HEK293 (cell line): ENCODE measurements at regions not wholly inside any gene's neighbourhood (a gene's known extent, or its start where the extent isn't known, plus 50 kb on each side); places are given as distances from the start of the nearest gene placed in this dataset.

Source experiments
- CTCF ChIA-PET: fragments of 350-600 bp; formaldehyde crosslinking; extraction: SDS; loops from one replicate; lab custom pipeline; 2021; ENCODE audit warnings: antibody characterized with exemption; lab: Yijun Ruan, JAX
- POLR2A ChIA-PET: fragments of 300-600 bp; formaldehyde crosslinking; extraction: SDS; loops from one replicate; lab custom pipeline; 2020; ENCODE audit warnings: antibody characterized with exemption, inconsistent platforms; lab: Yijun Ruan, JAX
- H3K27ac ChIP-seq: fragments of 200-500 bp; sonication (Bioruptor generic); 2 replicates; pipeline ENCODE4 v1.5.1; 2014; ENCODE audit warnings: low read depth, low read length, control low read depth, inconsistent platforms; ENCODE audit errors: extremely low read depth
- H3K36me3 ChIP-seq, 2 experiments: fragments of 200-500 bp in 1 of 2; sonication (Bioruptor generic) in 1 of 2; 1 replicate in 1 of 2; 2 replicates in 1 of 2; pipeline ENCODE4 v1.5.1; 2014 to 2017; ENCODE audit warnings: inconsistent platforms in 2 of 2, low read length in 2 of 2; ENCODE audit not compliant: control insufficient read depth in 2 of 2, insufficient read depth in 1 of 2
- H3K4me1 ChIP-seq: fragments of 200-500 bp; sonication (Bioruptor generic); 2 replicates; pipeline ENCODE4 v1.5.1; 2014; ENCODE audit warnings: mild to moderate bottlenecking, low read length, inconsistent platforms; ENCODE audit not compliant: control insufficient read depth, insufficient read depth
- H3K4me3 ChIP-seq: 2 replicates; pipeline ENCODE4 v1.5.1; 2011; ENCODE audit warnings: low read depth, mild to moderate bottlenecking, control low read depth, low read length, moderate library complexity
- H3K9me3 ChIP-seq: fragments of 200-500 bp; sonication (Bioruptor generic); 2 replicates; pipeline ENCODE4 v1.5.1; 2014; ENCODE audit warnings: low read depth, low read length, inconsistent platforms; ENCODE audit not compliant: control insufficient read depth, insufficient read depth
- EGR2 ChIP-seq: fragments of 450-650 bp; formaldehyde crosslinking; IDR thresholded peaks from 2 replicates; pipeline ENCODE4 v1.5.1; 2016; ENCODE audit warnings: low read depth, missing biosample characterization, missing genetic modification characterization
- GLIS2 ChIP-seq: fragments of 450-650 bp; formaldehyde crosslinking; IDR thresholded peaks from 2 replicates; pipeline ENCODE4 v1.5.1; 2016; ENCODE audit warnings: missing biosample characterization, missing genetic modification characterization
- HOXD13 ChIP-seq: sonication (generic); formaldehyde crosslinking; IDR thresholded peaks from 2 replicates; pipeline ENCODE4 v1.8.0; 2022; ENCODE audit warnings: missing genetic modification reagents, borderline replicate concordance
- KLF10 ChIP-seq: fragments of 450-650 bp; IDR thresholded peaks from 2 replicates; pipeline ENCODE4 v1.5.1; 2018; ENCODE audit warnings: missing biosample characterization, mild to moderate bottlenecking, missing genetic modification characterization
- KLF16 ChIP-seq: fragments of 450-650 bp; formaldehyde crosslinking; IDR thresholded peaks from 2 replicates; pipeline ENCODE4 v1.5.1; 2017; ENCODE audit warnings: missing biosample characterization, missing genetic modification characterization
- KLF8 ChIP-seq: fragments of 450-650 bp; formaldehyde crosslinking; IDR thresholded peaks from 2 replicates; pipeline ENCODE4 v1.5.1; 2016; ENCODE audit warnings: missing biosample characterization, missing genetic modification characterization
- MZF1 ChIP-seq: fragments of 450-650 bp; formaldehyde crosslinking; IDR thresholded peaks from 2 replicates; pipeline ENCODE4 v1.5.1; 2017; ENCODE audit warnings: missing biosample characterization, missing genetic modification characterization, borderline replicate concordance
- OVOL3 ChIP-seq: fragments of 450-650 bp; formaldehyde crosslinking; IDR thresholded peaks from 2 replicates; pipeline ENCODE4 v1.5.1; 2016; ENCODE audit warnings: missing biosample characterization, missing genetic modification characterization
- SALL2 ChIP-seq: fragments of 450-650 bp; formaldehyde crosslinking; IDR thresholded peaks from 2 replicates; pipeline ENCODE4 v1.5.0; 2017; ENCODE audit warnings: missing biosample characterization, mild to moderate bottlenecking, missing genetic modification characterization, borderline replicate concordance
- YY1 ChIP-seq: fragments of 450-650 bp; formaldehyde crosslinking; IDR thresholded peaks from 2 replicates; pipeline ENCODE4 v1.5.1; 2018; ENCODE audit warnings: missing biosample characterization, missing genetic modification characterization
- ZNF169 ChIP-seq: fragments of 450-650 bp; formaldehyde crosslinking; IDR thresholded peaks from 2 replicates; pipeline ENCODE4 v1.5.1; 2016; ENCODE audit warnings: missing biosample characterization, missing genetic modification characterization
- ZNF174 ChIP-seq: fragments of 450-650 bp; formaldehyde crosslinking; IDR thresholded peaks from 2 replicates; pipeline ENCODE4 v1.5.0; 2017; ENCODE audit warnings: missing biosample characterization, mild to moderate bottlenecking, missing genetic modification characterization
- ZNF175 ChIP-seq: fragments of 450-650 bp; formaldehyde crosslinking; IDR thresholded peaks from 2 replicates; pipeline ENCODE4 v1.5.1; 2016; ENCODE audit warnings: missing biosample characterization, missing genetic modification characterization
- ZNF184 ChIP-seq: fragments of 450-650 bp; IDR thresholded peaks from 2 replicates; pipeline ENCODE4 v1.5.1; 2018; ENCODE audit warnings: missing biosample characterization, mild to moderate bottlenecking, missing genetic modification characterization
- ZNF221 ChIP-seq: fragments of 450-650 bp; formaldehyde crosslinking; IDR thresholded peaks from 2 replicates; pipeline ENCODE4 v1.5.1; 2017; ENCODE audit warnings: missing biosample characterization, missing genetic modification characterization, borderline replicate concordance
- ZNF248 ChIP-seq: fragments of 450-650 bp; formaldehyde crosslinking; IDR thresholded peaks from 2 replicates; pipeline ENCODE4 v1.5.1; 2017; ENCODE audit warnings: missing biosample characterization, missing genetic modification characterization
- ZNF433 ChIP-seq: fragments of 450-650 bp; formaldehyde crosslinking; IDR thresholded peaks from 2 replicates; pipeline ENCODE4 v1.5.1; 2016; ENCODE audit warnings: missing biosample characterization, missing genetic modification characterization, low read depth
- ZNF548 ChIP-seq: fragments of 450-650 bp; formaldehyde crosslinking; IDR thresholded peaks from 2 replicates; pipeline ENCODE4 v1.5.1; 2016; ENCODE audit warnings: missing biosample characterization, missing genetic modification characterization
- ZNF555 ChIP-seq: fragments of 450-650 bp; formaldehyde crosslinking; conservative IDR thresholded peaks from 2 replicates; pipeline ENCODE4 v1.5.1; 2017; ENCODE audit warnings: missing biosample characterization, mild to moderate bottlenecking, missing genetic modification characterization, inconsistent platforms
- ZNF585B ChIP-seq: fragments of 450-650 bp; formaldehyde crosslinking; IDR thresholded peaks from 2 replicates; pipeline ENCODE4 v1.5.1; 2016; ENCODE audit warnings: missing biosample characterization, missing genetic modification characterization
- ZNF776 ChIP-seq: fragments of 450-650 bp; formaldehyde crosslinking; IDR thresholded peaks from 2 replicates; pipeline ENCODE4 v1.5.0; 2017; ENCODE audit warnings: missing biosample characterization, missing genetic modification characterization, borderline replicate concordance
- ZNF785 ChIP-seq: fragments of 450-650 bp; formaldehyde crosslinking; IDR thresholded peaks from 2 replicates; pipeline ENCODE4 v1.5.1; 2016; ENCODE audit warnings: missing biosample characterization, missing genetic modification characterization
- TF ChIP-seq, protein P1 (sequence below): fragments of 450-650 bp; formaldehyde crosslinking; IDR thresholded peaks from 2 replicates; pipeline ENCODE4 v1.5.1; 2016; ENCODE audit warnings: missing biosample characterization, missing genetic modification characterization, borderline replicate concordance
- TF ChIP-seq, protein P2 (sequence below): fragments of 450-650 bp; formaldehyde crosslinking; IDR thresholded peaks from 2 replicates; pipeline ENCODE4 v1.5.1; 2017; ENCODE audit warnings: missing biosample characterization, missing genetic modification characterization
- TF ChIP-seq, protein P3 (sequence below): fragments of 450-650 bp; formaldehyde crosslinking; IDR thresholded peaks from 2 replicates; pipeline ENCODE4 v1.5.1; 2016; ENCODE audit warnings: missing biosample characterization, missing genetic modification characterization

DNA sequence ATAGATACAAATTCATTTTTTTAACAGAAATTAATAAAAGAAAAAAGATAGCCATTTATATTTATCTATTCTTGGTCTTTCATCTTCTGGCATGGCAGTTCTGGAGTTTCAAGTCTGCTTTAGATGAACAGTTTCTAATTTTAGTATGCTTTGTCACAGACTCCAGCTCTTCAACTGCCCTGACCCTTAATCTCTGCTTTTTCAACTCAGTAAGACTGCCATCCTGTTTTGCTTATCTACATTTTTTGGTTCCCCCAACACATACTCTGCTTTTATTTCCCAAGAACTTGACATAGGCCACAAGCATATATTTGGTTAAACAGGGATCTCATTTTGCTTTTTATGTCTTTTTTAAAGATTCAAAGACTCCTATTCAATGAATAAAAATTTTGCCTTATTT lies 309.3 kb upstream of the KCND2 start (continued):
- TF ChIP-seq, protein P1, sequence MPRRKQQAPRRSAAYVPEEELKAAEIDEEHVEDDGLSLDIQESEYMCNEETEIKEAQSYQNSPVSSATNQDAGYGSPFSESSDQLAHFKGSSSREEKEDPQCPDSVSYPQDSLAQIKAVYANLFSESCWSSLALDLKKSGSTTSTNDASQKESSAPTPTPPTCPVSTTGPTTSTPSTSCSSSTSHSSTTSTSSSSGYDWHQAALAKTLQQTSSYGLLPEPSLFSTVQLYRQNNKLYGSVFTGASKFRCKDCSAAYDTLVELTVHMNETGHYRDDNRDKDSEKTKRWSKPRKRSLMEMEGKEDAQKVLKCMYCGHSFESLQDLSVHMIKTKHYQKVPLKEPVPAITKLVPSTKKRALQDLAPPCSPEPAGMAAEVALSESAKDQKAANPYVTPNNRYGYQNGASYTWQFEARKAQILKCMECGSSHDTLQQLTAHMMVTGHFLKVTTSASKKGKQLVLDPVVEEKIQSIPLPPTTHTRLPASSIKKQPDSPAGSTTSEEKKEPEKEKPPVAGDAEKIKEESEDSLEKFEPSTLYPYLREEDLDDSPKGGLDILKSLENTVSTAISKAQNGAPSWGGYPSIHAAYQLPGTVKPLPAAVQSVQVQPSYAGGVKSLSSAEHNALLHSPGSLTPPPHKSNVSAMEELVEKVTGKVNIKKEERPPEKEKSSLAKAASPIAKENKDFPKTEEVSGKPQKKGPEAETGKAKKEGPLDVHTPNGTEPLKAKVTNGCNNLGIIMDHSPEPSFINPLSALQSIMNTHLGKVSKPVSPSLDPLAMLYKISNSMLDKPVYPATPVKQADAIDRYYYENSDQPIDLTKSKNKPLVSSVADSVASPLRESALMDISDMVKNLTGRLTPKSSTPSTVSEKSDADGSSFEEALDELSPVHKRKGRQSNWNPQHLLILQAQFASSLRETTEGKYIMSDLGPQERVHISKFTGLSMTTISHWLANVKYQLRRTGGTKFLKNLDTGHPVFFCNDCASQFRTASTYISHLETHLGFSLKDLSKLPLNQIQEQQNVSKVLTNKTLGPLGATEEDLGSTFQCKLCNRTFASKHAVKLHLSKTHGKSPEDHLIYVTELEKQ (tag by site-specific recombination): no peak
- TF ChIP-seq, all 188 proteins: peak for 0

DNA sequence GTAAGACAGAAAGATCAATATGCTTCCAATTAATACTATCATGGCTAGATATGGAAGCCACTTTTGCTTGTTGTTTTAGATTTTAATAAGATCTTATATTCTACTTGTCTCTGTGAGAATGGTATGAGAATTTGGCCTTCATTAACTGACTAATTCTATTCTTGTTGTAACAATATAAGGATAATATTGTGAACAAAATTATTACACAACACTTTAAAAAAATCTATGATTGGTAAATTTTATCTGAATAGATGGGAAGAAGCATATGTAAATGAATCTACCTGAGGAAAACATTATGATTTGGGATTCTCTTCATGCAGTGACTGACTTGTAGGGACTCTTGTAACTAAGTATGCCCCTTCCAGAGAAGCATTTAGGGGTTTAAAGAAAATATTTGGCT lies 308.9 kb upstream of the KCND2 start:
- TF ChIP-seq MZF1 (no peak), ZNF433 (tag by site-specific recombination) (no peak), ZNF174 (tag by site-specific recombination) (no peak), OVOL3 (tag by site-specific recombination) (no peak), ZNF248 (tag by site-specific recombination) (no peak), ZNF555 (tag by site-specific recombination) (no peak)
- TF ChIP-seq, protein P2, sequence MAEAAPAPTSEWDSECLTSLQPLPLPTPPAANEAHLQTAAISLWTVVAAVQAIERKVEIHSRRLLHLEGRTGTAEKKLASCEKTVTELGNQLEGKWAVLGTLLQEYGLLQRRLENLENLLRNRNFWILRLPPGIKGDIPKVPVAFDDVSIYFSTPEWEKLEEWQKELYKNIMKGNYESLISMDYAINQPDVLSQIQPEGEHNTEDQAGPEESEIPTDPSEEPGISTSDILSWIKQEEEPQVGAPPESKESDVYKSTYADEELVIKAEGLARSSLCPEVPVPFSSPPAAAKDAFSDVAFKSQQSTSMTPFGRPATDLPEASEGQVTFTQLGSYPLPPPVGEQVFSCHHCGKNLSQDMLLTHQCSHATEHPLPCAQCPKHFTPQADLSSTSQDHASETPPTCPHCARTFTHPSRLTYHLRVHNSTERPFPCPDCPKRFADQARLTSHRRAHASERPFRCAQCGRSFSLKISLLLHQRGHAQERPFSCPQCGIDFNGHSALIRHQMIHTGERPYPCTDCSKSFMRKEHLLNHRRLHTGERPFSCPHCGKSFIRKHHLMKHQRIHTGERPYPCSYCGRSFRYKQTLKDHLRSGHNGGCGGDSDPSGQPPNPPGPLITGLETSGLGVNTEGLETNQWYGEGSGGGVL: no peak
- ChIA-PET CTCF (interaction anchor here (0.6 kb wide), 1 partner anchor 55 kb away, joined by 3 read pairs; no protein-coding TSS in a partner anchor), POLR2A (no interaction called here)
- H3K4me3 ChIP-seq: no peak overlapping the region
- no peaks in the 10 kb centered on the region for H3K36me3 ChIP-seq
- no peaks in the 10 kb centered on the region for H3K4me1 ChIP-seq
- no peaks in the 10 kb centered on the region for H3K9me3 ChIP-seq
- H3K27ac ChIP-seq: no peak overlapping the region

DNA sequence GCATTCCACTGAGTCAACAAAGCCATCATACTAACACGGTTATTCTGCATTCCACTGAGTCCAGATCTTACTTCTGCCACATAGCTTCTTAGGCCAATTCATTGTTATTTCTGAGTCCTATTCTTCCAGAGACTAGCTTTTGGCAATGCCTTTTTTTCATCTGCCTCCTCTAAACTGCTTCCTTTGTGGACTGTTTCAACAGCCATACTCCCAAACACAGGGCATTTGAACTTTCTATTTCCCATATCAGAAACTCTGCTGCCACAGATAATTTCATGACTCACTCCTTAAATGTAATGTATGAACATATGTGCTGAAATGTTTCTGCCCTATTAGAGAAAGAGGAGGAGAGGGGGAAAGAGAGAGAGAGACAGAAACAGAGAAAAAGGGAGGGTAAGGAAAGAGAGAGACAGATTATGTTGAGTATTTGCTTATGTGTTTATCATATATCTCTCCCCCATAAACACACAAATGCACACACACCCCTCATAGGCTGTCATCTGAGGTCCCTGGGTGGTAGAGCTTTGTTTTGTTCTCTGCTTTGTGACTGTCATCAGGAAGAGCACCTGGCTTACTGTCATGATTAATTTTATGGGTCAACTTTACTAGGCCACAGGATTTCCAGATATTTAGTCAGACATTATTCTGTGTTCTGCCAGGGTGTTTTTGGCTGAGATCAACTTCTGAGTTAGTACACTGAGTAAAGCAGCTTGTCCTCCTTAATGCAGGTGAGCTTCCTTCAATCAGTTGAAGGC lies 308.0 kb upstream of the KCND2 start:
- H3K27ac ChIP-seq: no peak overlapping the region
- H3K36me3 ChIP-seq: no peaks in the 10 kb centered on the region
- H3K4me3 ChIP-seq: no peak overlapping the region
- POLR2A ChIA-PET: no interaction called here
- H3K4me1 ChIP-seq: no peaks in the 10 kb centered on the region
- CTCF ChIA-PET: no interaction called here
- no peaks in the 10 kb centered on the region for H3K9me3 ChIP-seq
- TF ChIP-seq ZNF548: no peak
- TF ChIP-seq ZNF776: no peak
- TF ChIP-seq HOXD13 (CRISPR knock-in tag): no peak
- no peak for TF ChIP-seq ZNF585B (tag by site-specific recombination)
- TF ChIP-seq KLF16 (tag by site-specific recombination): no peak
- TF ChIP-seq ZNF785 (tag by site-specific recombination): no peak
- no peak for TF ChIP-seq SALL2 (tag by site-specific recombination)
- TF ChIP-seq GLIS2: no peak
- TF ChIP-seq KLF8 (tag by site-specific recombination): no peak
- TF ChIP-seq YY1 (tag by site-specific recombination): no peak
- TF ChIP-seq KLF10 (tag by site-specific recombination): no peak
- no peak for TF ChIP-seq ZNF184 (tag by site-specific recombination)
- no peak for TF ChIP-seq ZNF221 (tag by site-specific recombination)
- TF ChIP-seq EGR2: no peak
- TF ChIP-seq, protein P3, sequence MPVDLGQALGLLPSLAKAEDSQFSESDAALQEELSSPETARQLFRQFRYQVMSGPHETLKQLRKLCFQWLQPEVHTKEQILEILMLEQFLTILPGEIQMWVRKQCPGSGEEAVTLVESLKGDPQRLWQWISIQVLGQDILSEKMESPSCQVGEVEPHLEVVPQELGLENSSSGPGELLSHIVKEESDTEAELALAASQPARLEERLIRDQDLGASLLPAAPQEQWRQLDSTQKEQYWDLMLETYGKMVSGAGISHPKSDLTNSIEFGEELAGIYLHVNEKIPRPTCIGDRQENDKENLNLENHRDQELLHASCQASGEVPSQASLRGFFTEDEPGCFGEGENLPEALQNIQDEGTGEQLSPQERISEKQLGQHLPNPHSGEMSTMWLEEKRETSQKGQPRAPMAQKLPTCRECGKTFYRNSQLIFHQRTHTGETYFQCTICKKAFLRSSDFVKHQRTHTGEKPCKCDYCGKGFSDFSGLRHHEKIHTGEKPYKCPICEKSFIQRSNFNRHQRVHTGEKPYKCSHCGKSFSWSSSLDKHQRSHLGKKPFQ (tag by site-specific recombination): no peak
- TF ChIP-seq ZNF175 (tag by site-specific recombination): no peak
- TF ChIP-seq ZNF169 (tag by site-specific recombination): no peak
